Gastroesophageal sphincter (tissue), 4 donors: ENCODE measurements at regions not wholly inside any gene's neighbourhood (a gene's known extent, or its start where the extent isn't known, plus 50 kb on each side); places are given as distances from the start of the nearest gene placed in this dataset.

Experiments used
- ATAC-seq: fragments of 150-250 bp; one replicate; pipeline ENCODE4 v1.9.1; 2016; ENCODE audit warnings: mild to moderate bottlenecking, moderate library complexity
- H3K27ac ChIP-seq, 4 donors: fragments of 200-600 bp; sonication (generic) in 3 of 4; 1 replicate in 3 of 4; 2 replicates in 1 of 4; pipeline ENCODE4 v1.5.1; 2016 to 2019
- H3K27me3 ChIP-seq: fragments of 200-600 bp; sonication (generic); one replicate; pipeline ENCODE4 v1.5.1; 2019
- H3K36me3 ChIP-seq, 2 donors: fragments of 200-600 bp; sonication (generic); one replicate each; pipeline ENCODE4 v1.5.1; 2019; ENCODE audit warnings: control low read depth in 1 of 2
- H3K4me1 ChIP-seq, 3 donors: fragments of 200-600 bp; sonication (generic); 1 replicate in 2 of 3; 2 replicates in 1 of 3; pipeline ENCODE4 v1.5.1; 2016 to 2019; ENCODE audit warnings: control low read depth in 2 of 3
- H3K4me3 ChIP-seq, 2 donors: fragments of 200-600 bp; sonication (generic); one replicate each; pipeline ENCODE4 v1.5.1; 2019; ENCODE audit warnings: mild to moderate bottlenecking in 1 of 2, moderate library complexity in 1 of 2
- H3K9me3 ChIP-seq, 3 donors: fragments of 200-600 bp; sonication (generic); one replicate each; pipeline ENCODE4 v1.5.1; 2017 to 2019; ENCODE audit warnings: control low read depth in 2 of 3
- EP300 ChIP-seq: sonication (generic); formaldehyde crosslinking; IDR thresholded peaks from one replicate; pipeline ENCODE4 v1.6.1; 2017; ENCODE audit warnings: antibody characterized with exemption, mild to moderate bottlenecking
- POLR2A ChIP-seq, 2 donors: fragments of 450-650 bp; IDR thresholded peaks; one replicate each; pipeline ENCODE4 v1.6.1; 2017; ENCODE audit warnings: antibody characterized with exemption in 2 of 2, mild to moderate bottlenecking in 2 of 2, moderate library complexity in 1 of 2
- POLR2AphosphoS5 ChIP-seq: sonication (generic); formaldehyde crosslinking; IDR thresholded peaks from one replicate; pipeline ENCODE4 v1.6.1; 2017; ENCODE audit warnings: antibody characterized with exemption
- WGBS, 2 donors: methylation state at CpG; one replicate each; pipeline ENCODE4 v1.1.5; 2018; ENCODE audit warnings: low coverage in 1 of 2; 5-methylcytosine and 5-hydroxymethylcytosine counted together
- TF ChIP-seq, protein P1 (sequence below), 4 experiments: fragments of 200-600 bp in 2 of 4; fragments of 450-650 bp in 2 of 4; sonication (generic) in 1 of 4; IDR thresholded peaks; one replicate each; pipeline ENCODE4 v1.5.1; 2017 to 2019; ENCODE audit warnings: antibody characterized with exemption in 4 of 4, mild to moderate bottlenecking in 2 of 4, moderate library complexity in 2 of 4

DNA sequence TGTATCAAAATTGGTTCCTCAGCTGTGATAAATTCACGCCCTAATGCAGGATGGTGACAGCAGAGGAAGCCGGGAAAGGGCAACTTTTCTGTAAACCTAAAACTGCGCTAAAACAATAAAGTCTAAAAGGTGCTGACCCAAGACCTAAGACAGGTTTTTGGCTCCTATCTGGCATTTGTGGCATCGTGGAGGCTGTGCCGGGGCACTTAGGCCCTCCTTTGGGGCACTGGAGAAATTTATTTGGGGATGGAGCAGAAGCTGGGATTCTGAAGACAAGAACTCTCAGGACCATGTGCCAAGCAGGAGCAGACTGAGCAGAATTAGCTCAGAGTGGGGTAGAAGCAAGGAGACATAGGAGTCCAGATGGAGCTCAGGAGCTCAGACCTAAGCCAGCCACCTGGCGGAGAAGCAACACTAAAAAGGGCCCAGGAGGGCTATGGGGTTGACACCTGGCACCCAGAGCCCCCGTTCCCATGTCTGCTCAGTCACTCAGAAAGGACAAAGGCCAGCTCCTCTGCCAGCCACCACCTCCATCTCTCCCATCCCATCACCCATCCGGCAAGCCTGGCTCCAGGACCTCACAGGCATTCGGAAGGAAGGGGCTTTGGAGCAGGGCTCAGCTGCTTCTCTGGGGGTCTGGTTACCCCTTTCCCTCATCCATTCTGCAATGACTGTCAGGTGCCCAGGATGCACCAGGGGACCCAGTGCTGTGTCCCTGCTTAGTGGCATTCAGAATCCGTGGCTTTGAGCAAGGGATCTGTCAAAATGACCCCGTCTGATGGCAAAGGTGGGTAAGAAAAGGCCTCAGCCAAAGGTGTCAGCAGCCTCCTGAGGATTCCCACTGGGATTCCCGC, 347.7 kb downstream of the NPHP4 start:
- Histone ChIP-seq H3K4me1 (no peaks in the 10 kb centered on the region), H3K4me3 (no peak overlapping the region), H3K27me3 (peaks cover 74% of the 10 kb centered on the region), H3K27ac (no peak overlapping the region), H3K36me3 (no peaks in the 10 kb centered on the region), H3K9me3 (peaks cover 0 to 8% (median 0%) of the 10 kb centered on the region in 3 donors)
- TF ChIP-seq EP300 (no peak), POLR2AphosphoS5 (no peak), POLR2A (IDR thresholded peaks at IDR 0.05) (no peak)
- TF ChIP-seq, protein P1, sequence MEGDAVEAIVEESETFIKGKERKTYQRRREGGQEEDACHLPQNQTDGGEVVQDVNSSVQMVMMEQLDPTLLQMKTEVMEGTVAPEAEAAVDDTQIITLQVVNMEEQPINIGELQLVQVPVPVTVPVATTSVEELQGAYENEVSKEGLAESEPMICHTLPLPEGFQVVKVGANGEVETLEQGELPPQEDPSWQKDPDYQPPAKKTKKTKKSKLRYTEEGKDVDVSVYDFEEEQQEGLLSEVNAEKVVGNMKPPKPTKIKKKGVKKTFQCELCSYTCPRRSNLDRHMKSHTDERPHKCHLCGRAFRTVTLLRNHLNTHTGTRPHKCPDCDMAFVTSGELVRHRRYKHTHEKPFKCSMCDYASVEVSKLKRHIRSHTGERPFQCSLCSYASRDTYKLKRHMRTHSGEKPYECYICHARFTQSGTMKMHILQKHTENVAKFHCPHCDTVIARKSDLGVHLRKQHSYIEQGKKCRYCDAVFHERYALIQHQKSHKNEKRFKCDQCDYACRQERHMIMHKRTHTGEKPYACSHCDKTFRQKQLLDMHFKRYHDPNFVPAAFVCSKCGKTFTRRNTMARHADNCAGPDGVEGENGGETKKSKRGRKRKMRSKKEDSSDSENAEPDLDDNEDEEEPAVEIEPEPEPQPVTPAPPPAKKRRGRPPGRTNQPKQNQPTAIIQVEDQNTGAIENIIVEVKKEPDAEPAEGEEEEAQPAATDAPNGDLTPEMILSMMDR (IDR thresholded peaks at IDR 0.05), result no peak
- WGBS, 2 donors, result 80 to 84% methylated on average over 2 to 7 of the region's 12 CpGs
- ATAC-seq, result no peak

DNA sequence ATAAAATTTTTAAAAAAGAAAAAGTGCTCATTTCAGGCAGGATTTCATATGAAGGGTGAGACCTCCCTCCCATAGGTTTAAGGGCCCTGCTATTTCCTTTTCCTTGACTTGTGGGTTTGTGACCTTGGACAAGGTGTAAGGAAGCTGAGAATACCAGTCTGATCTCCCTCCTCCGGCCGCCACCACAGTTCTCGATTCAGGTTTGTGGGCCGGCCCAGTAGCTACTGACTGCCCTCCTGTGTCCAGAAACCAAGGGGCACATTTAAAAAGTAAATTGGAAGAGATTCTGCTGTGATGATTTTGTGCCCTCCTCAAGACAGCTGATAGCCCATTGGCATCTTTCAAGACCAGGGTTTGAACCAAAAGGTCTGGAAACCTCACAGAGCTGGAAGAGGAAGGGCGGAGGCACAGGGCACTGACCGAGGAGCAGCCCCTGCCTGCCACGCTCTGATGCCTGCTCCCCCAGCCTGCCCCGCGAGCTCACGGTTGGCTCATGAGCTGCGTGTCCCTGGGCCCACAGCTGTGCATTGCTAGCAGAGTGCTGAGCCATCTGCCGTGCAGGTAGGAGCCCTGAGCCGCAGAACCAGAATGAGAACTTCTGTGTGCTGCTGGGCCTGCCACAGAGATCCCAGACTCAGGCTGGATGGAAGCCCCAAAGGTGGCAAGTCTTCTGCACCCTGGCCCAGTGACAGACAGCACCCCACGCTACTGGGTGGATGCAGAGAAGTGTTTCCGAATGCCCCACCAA, 348.7 kb downstream of the NPHP4 start:
- Histone ChIP-seq H3K27me3 (peaks cover 74% of the 10 kb centered on the region), H3K4me1 (no peaks in the 10 kb centered on the region), H3K9me3 (peaks cover 0 to 8% (median 0%) of the 10 kb centered on the region in 3 donors), H3K27ac (no peak overlapping the region), H3K36me3 (no peaks in the 10 kb centered on the region), H3K4me3 (no peak overlapping the region)
- TF ChIP-seq EP300 (no peak), POLR2A (IDR thresholded peaks at IDR 0.05) (no peak)
- ATAC-seq, result no peak
- 73 to 76% methylated on average over 2 to 4 of the region's 15 CpGs for WGBS, 2 donors

DNA sequence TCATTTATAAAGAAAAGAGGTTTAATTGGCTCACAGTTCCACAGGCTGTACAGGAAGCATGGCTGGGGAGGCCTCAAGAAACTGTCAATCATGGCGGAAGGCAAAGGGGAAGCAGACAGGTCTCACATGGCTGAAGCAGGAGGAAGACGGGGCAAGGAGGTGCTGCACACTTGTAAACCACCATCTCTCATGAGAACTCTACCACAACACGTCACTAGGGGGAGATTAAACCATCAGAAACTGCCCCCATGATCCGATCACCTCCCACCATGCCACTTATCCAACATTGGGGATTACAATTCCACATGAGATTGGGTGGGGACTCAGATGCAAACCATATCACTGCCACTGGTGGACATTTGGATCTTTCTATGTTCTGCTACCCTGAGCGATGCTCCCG, 351.4 kb downstream of the NPHP4 start:
- Histone ChIP-seq H3K9me3 (peaks cover 0 to 8% (median 0%) of the 10 kb centered on the region in 3 donors), H3K4me1 (no peaks in the 10 kb centered on the region), H3K4me3 (no peak overlapping the region), H3K27ac (no peak overlapping the region), H3K36me3 (no peaks in the 10 kb centered on the region), H3K27me3 (peaks cover 79% of the 10 kb centered on the region)
- ATAC-seq, result no peak
- TF ChIP-seq, protein P1 (IDR thresholded peaks at IDR 0.05), result no peak
- TF ChIP-seq POLR2A (IDR thresholded peaks at IDR 0.05) (no peak), POLR2AphosphoS5 (no peak), EP300 (no peak)
- 45 to 69% methylated on average over 3 to 4 of the region's 6 CpGs for WGBS, 2 donors

DNA sequence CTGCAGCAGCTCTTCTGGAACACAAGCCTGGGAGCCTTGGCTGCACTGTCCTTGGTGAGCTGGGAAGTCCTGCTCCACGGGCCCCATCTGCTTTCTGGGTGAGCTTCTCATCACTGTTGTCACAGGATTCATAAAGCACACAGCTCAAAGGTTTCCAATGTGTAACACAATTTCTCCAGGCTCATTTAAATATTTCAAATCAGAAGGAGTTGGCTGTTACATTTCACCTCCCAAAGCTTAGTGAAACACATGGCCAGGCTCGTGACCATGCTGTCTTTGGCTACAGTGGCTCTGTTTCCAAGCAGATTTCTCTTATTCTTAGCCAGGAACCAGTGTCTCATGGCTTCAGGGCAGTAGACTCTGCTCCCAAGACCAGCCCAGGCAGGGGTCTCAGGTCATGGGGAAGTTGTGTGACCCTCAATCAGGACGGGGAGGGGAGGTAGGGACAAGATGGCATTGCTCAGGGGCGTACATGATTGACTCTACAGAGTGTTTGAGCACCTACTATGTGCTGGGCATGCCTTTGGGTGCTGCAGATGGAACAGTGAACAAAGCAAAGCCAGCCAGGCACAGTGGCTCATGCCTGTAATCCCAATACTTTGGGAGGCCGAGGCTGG, 353.0 kb downstream of the NPHP4 start:
- H3K9me3 ChIP-seq, result no peaks in the 10 kb centered on the region
- no peak for ATAC-seq
- H3K27ac ChIP-seq, result no peak overlapping the region
- 67 to 79% methylated on average over 3 of the region's 5 CpGs for WGBS, 2 donors
- TF ChIP-seq POLR2AphosphoS5 (no peak), EP300 (no peak), POLR2A (IDR thresholded peaks at IDR 0.05) (no peak)
- TF ChIP-seq, protein P1 (IDR thresholded peaks at IDR 0.05), result no peak
- no peaks in the 10 kb centered on the region for H3K36me3 ChIP-seq
- H3K27me3 ChIP-seq, result peaks cover 72% of the 10 kb centered on the region
- H3K4me3 ChIP-seq, result no peak overlapping the region
- no peaks in the 10 kb centered on the region for H3K4me1 ChIP-seq

DNA sequence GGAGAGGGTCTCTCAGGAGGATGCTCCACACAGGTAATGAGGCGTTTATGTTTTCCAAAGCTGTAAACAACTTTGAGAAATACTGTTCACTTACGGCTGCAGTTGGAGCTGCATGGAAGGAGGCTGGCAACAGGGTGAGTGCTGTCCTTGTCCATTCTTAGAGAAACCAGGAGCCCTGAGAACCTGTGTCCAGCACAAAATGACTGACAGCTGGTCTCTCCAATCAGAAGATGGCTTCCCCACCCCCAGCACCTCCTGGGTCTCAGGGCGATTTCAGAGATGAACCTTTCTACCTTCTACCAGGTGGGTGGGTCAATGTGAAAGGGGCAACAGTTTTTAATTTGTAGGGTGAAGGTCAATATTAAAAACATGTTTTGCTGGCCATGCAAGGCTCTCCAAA, 353.6 kb downstream of the NPHP4 start:
- Histone ChIP-seq H3K4me3 (no peak overlapping the region), H3K36me3 (no peaks in the 10 kb centered on the region), H3K9me3 (no peaks in the 10 kb centered on the region), H3K27me3 (peaks cover 72% of the 10 kb centered on the region), H3K4me1 (no peaks in the 10 kb centered on the region), H3K27ac (no peak overlapping the region)
- TF ChIP-seq POLR2AphosphoS5 (no peak), EP300 (no peak), POLR2A (IDR thresholded peaks at IDR 0.05) (no peak)
- TF ChIP-seq, protein P1 (IDR thresholded peaks at IDR 0.05), result no peak
- WGBS, 2 donors, result 96% methylated on average over 3 of the region's 3 CpGs; no CpG with 5 or more reads in 1 of the 2 donors
- no peak for ATAC-seq
